Dermis microvascular lymphatic vessel endothelial cell (primary cell): ENCODE measurements at regions not wholly inside any gene's neighbourhood (a gene's known extent, or its start where the extent isn't known, plus 50 kb on each side); places are given as distances from the start of the nearest gene placed in this dataset.

Experiments
- DNase-seq, 2 donors: peaks; one replicate each; pipeline versions ENCODE4 v3.0.0 to v3.0.0-alpha.2; 2010; ENCODE audit warnings: low read depth in 2 of 2

GRCh38 chr2:16507655-16508489 is 157.8 kb downstream of the CYRIA start:
- DNase-seq, result peak in 1 of 2 donors; percentile 45

GRCh38 chr2:16506366-16506765 is 159.3 kb downstream of the CYRIA start:
- no peak for DNase-seq

GRCh38 chr2:16496426-16497388 is 168.9 kb downstream of the CYRIA start:
- DNase-seq, result no peak

- DNase-seq, result no peak
Measured at GRCh38 chr2:16495509-16496208, 170.0 kb downstream of the CYRIA start.

GRCh38 chr2:16494836-16495508 is 170.7 kb downstream of the CYRIA start:
- DNase-seq, result no peak

- DNase-seq, result no peak
Measured at GRCh38 chr2:16493788-16494187, 171.8 kb downstream of the CYRIA start.

- DNase-seq, result peak in 1 of 2 donors; percentile 50
Measured at GRCh38 chr2:16487686-16488085, 177.9 kb downstream of the CYRIA start.

- DNase-seq, result no peak
Measured at GRCh38 chr2:16485251-16485650, 180.4 kb downstream of the CYRIA start.

- DNase-seq, result no peak
Measured at GRCh38 chr2:16482460-16482859, 183.2 kb downstream of the CYRIA start.

- no peak for DNase-seq
Measured at GRCh38 chr2:16481351-16481750, 184.3 kb downstream of the CYRIA start.

GRCh38 chr2:16479721-16480120 is 185.9 kb downstream of the CYRIA start:
- no peak for DNase-seq

- DNase-seq, result no peak
Measured at GRCh38 chr2:16478434-16479210, 187.0 kb downstream of the CYRIA start.

GRCh38 chr2:16477648-16478047 is 188.0 kb downstream of the CYRIA start:
- DNase-seq, result no peak

GRCh38 chr2:16476866-16477265 is 188.8 kb downstream of the CYRIA start:
- no peak for DNase-seq

- no peak for DNase-seq
Measured at GRCh38 chr2:16475986-16476567, 189.6 kb downstream of the CYRIA start.

GRCh38 chr2:16475586-16475985 is 190.0 kb downstream of the CYRIA start:
- DNase-seq, result no peak

- DNase-seq, result no peak
Measured at GRCh38 chr2:16473575-16473974, 192.1 kb downstream of the CYRIA start.

GRCh38 chr2:16470936-16471490 is 194.6 kb downstream of the CYRIA start:
- DNase-seq, result no peak

- DNase-seq, result no peak
Measured at GRCh38 chr2:16466821-16467151, 198.8 kb downstream of the CYRIA start.
